Type B pancreatic cell (in vitro differentiated cells): ENCODE measurements at regions not wholly inside any gene's neighbourhood (a gene's known extent, or its start where the extent isn't known, plus 50 kb on each side); places are given as distances from the start of the nearest gene placed in this dataset.
"Not testable (repeated sequence)": the region's sequence is repeated elsewhere in the genome, so short reads cannot be mapped to it uniquely, and the experiment has no call there.

Experiments
- DNase-seq: peaks from one replicate; pipeline ENCODE4 v3.0.0; 2021; ENCODE audit warnings: mixed read lengths; ENCODE audit not compliant: unreplicated experiment; ENCODE audit errors: extremely low spot score
- H3K27ac Mint-ChIP-seq: 2 replicates; pipeline ENCODE4 v1.8.0; 2021; ENCODE audit warnings: mild to moderate bottlenecking, mixed read lengths
- H3K27me3 Mint-ChIP-seq: 2 replicates; pipeline ENCODE4 v1.8.0; 2021; ENCODE audit warnings: mixed read lengths
- H3K36me3 Mint-ChIP-seq: 2 replicates; pipeline ENCODE4 v1.8.0; 2021; ENCODE audit warnings: mixed read lengths
- H3K4me1 Mint-ChIP-seq: one replicate; pipeline ENCODE4 v1.8.0; 2021; ENCODE audit warnings: mixed read lengths; ENCODE audit not compliant: unreplicated experiment
- H3K4me3 Mint-ChIP-seq: 2 replicates; pipeline ENCODE4 v1.8.0; 2021; ENCODE audit warnings: mild to moderate bottlenecking, mixed read lengths
- H3K9me3 Mint-ChIP-seq: 2 replicates; pipeline ENCODE4 v1.8.0; 2021; ENCODE audit warnings: mixed read lengths
- TF ChIP-seq, protein P1 (sequence below): fragments of 200-600 bp; sonication (generic); conservative IDR thresholded peaks from 2 replicates; pipeline ENCODE4 v1.5.0; 2021; ENCODE audit warnings: antibody characterized with exemption, mild to moderate bottlenecking

DNA sequence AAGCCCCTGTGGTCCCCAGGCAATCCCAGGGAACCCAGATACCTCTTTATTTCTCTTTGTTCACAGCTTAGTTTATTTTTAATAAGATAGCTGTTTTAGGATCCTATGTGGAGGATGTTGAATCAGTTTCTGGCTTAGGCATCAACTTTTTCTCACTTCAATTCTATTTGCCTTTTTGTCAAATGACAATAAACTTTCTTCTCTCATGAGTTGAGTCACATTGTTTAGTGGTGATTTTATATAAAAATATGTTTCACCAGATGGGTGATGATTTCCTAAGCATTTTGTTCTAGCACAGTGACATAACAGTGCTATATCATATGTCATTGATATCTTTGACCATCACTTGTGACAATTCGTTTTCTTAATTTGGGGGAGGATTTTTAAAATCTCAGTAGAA is 198.1 kb upstream of the PUDP start:
- Mint-ChIP-seq H3K27ac (no peak overlapping the region), H3K4me3 (no peak overlapping the region), H3K27me3 (no peaks in the 10 kb centered on the region), H3K9me3 (no peaks in the 10 kb centered on the region), H3K4me1 (no peaks in the 10 kb centered on the region), H3K36me3 (peaks cover 9% of the 10 kb centered on the region)
- no peak for DNase-seq
- TF ChIP-seq, protein P1, sequence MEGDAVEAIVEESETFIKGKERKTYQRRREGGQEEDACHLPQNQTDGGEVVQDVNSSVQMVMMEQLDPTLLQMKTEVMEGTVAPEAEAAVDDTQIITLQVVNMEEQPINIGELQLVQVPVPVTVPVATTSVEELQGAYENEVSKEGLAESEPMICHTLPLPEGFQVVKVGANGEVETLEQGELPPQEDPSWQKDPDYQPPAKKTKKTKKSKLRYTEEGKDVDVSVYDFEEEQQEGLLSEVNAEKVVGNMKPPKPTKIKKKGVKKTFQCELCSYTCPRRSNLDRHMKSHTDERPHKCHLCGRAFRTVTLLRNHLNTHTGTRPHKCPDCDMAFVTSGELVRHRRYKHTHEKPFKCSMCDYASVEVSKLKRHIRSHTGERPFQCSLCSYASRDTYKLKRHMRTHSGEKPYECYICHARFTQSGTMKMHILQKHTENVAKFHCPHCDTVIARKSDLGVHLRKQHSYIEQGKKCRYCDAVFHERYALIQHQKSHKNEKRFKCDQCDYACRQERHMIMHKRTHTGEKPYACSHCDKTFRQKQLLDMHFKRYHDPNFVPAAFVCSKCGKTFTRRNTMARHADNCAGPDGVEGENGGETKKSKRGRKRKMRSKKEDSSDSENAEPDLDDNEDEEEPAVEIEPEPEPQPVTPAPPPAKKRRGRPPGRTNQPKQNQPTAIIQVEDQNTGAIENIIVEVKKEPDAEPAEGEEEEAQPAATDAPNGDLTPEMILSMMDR, result no peak

DNA sequence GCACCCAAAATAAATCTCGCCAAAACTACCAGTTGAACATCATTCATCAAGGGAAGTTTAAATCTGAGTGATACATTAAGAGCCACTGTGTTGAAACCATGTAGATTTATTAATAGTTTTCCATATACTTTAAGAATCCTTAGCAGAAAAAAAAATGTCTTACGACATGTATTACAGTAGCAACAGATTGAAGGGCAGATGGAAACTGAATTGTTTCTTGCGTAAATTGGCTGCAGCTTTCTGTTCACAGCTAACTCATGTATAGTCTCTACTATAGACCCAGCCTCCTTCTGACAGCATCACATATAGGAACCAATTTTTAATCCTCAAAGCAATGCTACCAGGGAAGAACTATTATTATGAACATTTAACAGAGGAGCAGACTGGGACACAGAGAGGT is 195.2 kb upstream of the PUDP start:
- no peaks in the 10 kb centered on the region for H3K36me3 Mint-ChIP-seq
- H3K4me3 Mint-ChIP-seq, result no peak overlapping the region
- no peaks in the 10 kb centered on the region for H3K27me3 Mint-ChIP-seq
- H3K9me3 Mint-ChIP-seq, result no peaks in the 10 kb centered on the region
- TF ChIP-seq, protein P1, result no peak
- H3K4me1 Mint-ChIP-seq, result no peaks in the 10 kb centered on the region
- DNase-seq, result no peak
- H3K27ac Mint-ChIP-seq, result no peak overlapping the region

DNA sequence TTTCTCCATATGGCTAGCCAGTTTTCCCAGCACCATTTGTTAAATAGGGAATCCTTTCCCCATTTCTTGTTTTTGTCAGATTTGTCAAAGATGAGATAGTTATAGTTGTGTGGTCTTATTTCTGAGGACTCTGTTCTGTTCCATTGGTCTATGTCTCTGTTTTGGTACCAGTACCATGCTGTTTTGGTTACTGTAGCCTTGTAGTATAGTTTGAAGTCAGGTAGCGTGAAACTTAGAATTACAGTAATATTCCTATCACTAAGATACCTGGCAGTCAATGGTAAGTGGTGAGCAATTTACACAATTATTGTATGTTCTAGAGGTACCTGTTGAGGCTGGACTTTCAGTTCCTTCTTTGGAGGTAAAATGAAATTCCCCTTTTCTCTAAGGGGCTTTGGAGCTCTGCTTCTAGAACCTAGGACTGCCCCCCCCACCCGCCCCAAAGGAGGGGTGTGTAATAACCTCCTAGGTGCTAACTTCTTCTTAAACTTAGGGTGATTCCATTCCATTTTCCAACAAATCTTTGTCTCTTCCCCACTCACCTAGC is 187.9 kb upstream of the PUDP start:
- H3K27me3 Mint-ChIP-seq, H3K4me1 Mint-ChIP-seq, H3K27ac Mint-ChIP-seq: not testable (repeated sequence)

DNA sequence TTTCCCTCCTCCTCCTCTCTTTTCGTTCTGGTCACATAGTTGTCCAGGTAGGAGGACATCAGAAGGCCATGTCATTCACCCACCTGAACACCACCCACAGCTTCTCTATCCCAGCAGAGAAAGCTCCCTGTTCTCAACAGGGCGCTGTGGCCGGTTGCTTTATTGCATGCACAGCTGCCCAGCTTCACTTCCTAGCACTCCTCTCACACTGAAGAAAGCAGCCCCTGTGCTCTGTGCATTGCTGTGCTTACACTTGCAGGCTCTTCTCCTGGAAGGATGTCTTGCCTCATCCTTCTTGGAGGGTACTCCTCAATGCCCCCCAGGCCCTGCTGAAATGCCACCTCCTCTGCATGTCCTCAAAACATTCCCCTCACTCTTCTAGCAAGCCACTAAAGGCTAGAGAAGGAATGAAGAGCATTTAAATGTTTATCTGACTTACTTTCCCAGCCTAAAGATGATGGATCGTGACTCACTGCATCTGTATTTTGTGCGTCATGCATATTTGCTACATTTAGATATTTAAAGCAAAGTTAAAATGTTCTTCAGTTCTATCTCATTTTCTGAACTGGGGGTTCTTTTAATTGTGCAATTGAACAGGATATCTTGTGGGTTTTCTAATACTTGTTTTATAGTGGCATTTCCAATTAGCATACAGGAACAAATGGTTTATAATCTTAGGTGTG is 186.4 kb upstream of the PUDP start:
- H3K27me3 Mint-ChIP-seq, result no peaks in the 10 kb centered on the region
- no peak for DNase-seq
- no peaks in the 10 kb centered on the region for H3K9me3 Mint-ChIP-seq
- no peaks in the 10 kb centered on the region for H3K4me1 Mint-ChIP-seq
- H3K4me3 Mint-ChIP-seq, result no peak overlapping the region
- TF ChIP-seq, protein P1, result no peak
- peaks cover 19% of the 10 kb centered on the region for H3K36me3 Mint-ChIP-seq
- H3K27ac Mint-ChIP-seq, result no peak overlapping the region

More for the DNA sequence above, 187.9 kb upstream of the PUDP start:
- not testable (repeated sequence) for H3K4me3 Mint-ChIP-seq, DNase-seq, H3K9me3 Mint-ChIP-seq
- peaks cover 17% of the 10 kb centered on the region for H3K36me3 Mint-ChIP-seq

DNA sequence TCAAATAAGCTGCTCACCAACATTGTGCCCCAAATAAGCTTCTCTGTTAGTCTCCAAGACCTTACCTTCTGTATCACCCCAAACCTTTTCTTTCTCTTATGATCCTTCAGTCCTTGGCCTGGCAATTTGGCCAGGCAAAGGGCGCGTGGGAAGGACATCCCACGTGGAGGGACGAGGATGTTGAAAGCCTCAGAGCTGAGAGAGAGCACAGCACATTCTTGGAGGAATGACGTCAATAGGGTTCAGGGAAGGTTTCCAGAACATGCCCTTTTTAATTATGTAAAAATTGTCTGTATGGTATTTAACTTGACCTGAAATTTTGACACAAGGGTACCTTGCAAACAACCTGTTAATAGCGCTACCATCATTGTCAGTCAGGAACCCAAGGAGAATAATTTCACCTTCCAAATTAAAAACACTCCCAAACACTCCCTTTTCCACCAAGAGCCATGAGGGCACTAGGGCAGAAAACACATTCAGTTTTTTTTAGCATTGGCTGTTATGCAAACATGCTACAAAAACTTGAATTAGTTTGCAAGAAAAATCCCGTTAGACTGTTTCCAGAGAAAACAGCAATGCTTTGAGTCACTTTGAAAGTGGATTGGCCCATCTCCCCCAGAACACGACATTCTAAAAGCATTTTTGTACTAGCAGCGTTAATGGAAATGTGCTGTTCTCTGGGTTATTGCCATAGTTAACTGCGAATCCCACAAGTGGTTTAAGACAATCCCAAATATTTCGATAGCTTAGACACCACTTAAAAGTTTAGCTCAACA is 183.2 kb upstream of the PUDP start:
- DNase-seq, result no peak
- TF ChIP-seq, protein P1, result no peak
- Mint-ChIP-seq H3K27ac (no peak overlapping the region), H3K4me3 (no peak overlapping the region), H3K4me1 (no peaks in the 10 kb centered on the region), H3K27me3 (no peaks in the 10 kb centered on the region), H3K9me3 (no peaks in the 10 kb centered on the region), H3K36me3 (peaks cover 22% of the 10 kb centered on the region)

DNA sequence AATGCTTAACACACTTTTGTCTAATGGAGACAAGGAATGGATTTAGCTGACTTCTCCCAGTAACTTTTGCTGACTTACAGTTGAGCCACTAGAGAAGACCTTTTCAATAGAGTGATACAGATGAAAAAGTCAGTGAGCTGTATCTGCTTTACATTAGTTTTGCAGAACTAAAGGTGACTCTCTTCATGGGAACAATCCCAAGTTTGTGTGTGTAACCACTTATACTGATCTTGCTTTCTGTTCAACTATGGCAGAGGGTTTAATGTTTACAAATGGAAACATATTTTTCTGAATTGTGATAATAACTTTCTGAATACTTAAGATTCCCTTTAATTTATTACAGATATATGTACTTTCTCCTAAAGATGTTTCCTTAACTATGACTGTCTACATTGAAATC is 182.6 kb upstream of the PUDP start:
- Mint-ChIP-seq H3K4me1 (no peaks in the 10 kb centered on the region), H3K9me3 (no peaks in the 10 kb centered on the region), H3K36me3 (peaks cover 22% of the 10 kb centered on the region), H3K27ac (no peak overlapping the region), H3K4me3 (no peak overlapping the region), H3K27me3 (no peaks in the 10 kb centered on the region)
- TF ChIP-seq, protein P1, result no peak
- no peak for DNase-seq
